ENCODE measurements at regions not wholly inside any gene's neighbourhood (a gene's known extent, or its start where the extent isn't known, plus 50 kb on each side); places are given as distances from the start of the nearest gene placed in this dataset.

DNA sequence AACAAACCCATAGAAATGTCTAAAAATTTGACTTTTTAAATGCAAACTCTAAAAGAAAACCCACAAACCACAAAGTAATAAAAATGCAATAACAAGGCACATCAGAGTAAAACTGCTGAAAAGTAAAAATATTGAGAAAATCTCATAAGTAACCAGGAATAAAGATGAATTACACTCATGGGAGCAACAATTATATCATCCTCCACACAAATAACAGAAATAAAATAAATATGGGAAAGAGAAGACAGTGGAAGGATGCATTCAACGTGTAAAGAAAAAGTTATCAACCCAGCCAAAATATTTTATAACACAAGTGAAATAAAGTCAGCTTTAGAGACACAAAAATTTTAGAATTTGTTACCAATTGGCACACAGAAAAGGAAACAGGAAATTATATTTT is 1420.2 kb downstream of the PCDH18 start:
- ChIA-PET CTCF (no interaction called here), POLR2A (no interaction called here)
- no peak overlapping the region for H3K9ac ChIP-seq (ENCODE audit: low read length)
- TF ChIP-seq EZH2 (IDR thresholded peaks at IDR 0.05; ENCODE audit: borderline replicate concordance, insufficient read depth, low read depth, low read length, poor library complexity, severe bottlenecking): no peak
- TF ChIP-seq, protein P1, sequence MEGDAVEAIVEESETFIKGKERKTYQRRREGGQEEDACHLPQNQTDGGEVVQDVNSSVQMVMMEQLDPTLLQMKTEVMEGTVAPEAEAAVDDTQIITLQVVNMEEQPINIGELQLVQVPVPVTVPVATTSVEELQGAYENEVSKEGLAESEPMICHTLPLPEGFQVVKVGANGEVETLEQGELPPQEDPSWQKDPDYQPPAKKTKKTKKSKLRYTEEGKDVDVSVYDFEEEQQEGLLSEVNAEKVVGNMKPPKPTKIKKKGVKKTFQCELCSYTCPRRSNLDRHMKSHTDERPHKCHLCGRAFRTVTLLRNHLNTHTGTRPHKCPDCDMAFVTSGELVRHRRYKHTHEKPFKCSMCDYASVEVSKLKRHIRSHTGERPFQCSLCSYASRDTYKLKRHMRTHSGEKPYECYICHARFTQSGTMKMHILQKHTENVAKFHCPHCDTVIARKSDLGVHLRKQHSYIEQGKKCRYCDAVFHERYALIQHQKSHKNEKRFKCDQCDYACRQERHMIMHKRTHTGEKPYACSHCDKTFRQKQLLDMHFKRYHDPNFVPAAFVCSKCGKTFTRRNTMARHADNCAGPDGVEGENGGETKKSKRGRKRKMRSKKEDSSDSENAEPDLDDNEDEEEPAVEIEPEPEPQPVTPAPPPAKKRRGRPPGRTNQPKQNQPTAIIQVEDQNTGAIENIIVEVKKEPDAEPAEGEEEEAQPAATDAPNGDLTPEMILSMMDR (IDR thresholded peaks at IDR 0.05): no peak
- H3K4me3 ChIP-seq (ENCODE audit: control extremely low read depth in 1 of 5, extremely low read depth in 1 of 5, insufficient read depth in 1 of 5, low read depth in 2 of 5, low read length in 4 of 5): no peak overlapping the region
- Mint-ChIP-seq H3K4me1 (no peaks in the 10 kb centered on the region), H3K27ac (no peak overlapping the region), H3K9me3 (ENCODE audit: insufficient read depth) (no peaks in the 10 kb centered on the region), H3K27me3 (no peaks in the 10 kb centered on the region), H3K4me3 (no peak overlapping the region)
- no peaks in the 10 kb centered on the region for H3K36me3 ChIP-seq (replicated peaks in 1 of 2; ENCODE audit: control extremely low read depth in 1 of 2, control insufficient read depth in 1 of 2, extremely low read depth in 1 of 2, insufficient read depth in 2 of 2, low read length in 1 of 2)
- no peak overlapping the region for H2AFZ ChIP-seq (ENCODE audit: insufficient read depth, low read depth, low read length, poor library complexity, severe bottlenecking)
- intact Hi-C loops (cut with micrococcal nuclease): no loop called here
- no peak overlapping the region for H3K27ac ChIP-seq (ENCODE audit: low read length in 2 of 2)
- DNase-seq (no peak), ATAC-seq (ENCODE audit: low read depth) (no peak)
- WGBS (ENCODE audit: insufficient coverage): no CpG with 5 or more reads among the region's 1 CpG
- no peaks in the 10 kb centered on the region for H3K27me3 ChIP-seq (replicated peaks in 1 of 4; ENCODE audit: control extremely low read depth in 1 of 4, control insufficient read depth in 3 of 4, insufficient read depth in 4 of 4, low read length in 3 of 4)
- no peak overlapping the region for H3K4me2 ChIP-seq (replicated peaks; ENCODE audit: low read depth, low read length, poor library complexity, severe bottlenecking)
- H3K79me2 ChIP-seq (ENCODE audit: control insufficient read depth, insufficient read depth, low read length): no peaks in the 10 kb centered on the region
- H3K4me1 ChIP-seq (ENCODE audit: control insufficient read depth in 2 of 2, insufficient read depth in 2 of 2, low read length in 2 of 2): no peaks in the 10 kb centered on the region
- no peaks in the 10 kb centered on the region for H3K9me3 ChIP-seq (ENCODE audit: control extremely low read depth in 1 of 3, control insufficient read depth in 2 of 3, insufficient read depth in 1 of 3, low read length in 2 of 3)
- no peaks in the 10 kb centered on the region for H4K20me1 ChIP-seq (ENCODE audit: control insufficient read depth, insufficient read depth, low read length, poor library complexity, severe bottlenecking)

DNA sequence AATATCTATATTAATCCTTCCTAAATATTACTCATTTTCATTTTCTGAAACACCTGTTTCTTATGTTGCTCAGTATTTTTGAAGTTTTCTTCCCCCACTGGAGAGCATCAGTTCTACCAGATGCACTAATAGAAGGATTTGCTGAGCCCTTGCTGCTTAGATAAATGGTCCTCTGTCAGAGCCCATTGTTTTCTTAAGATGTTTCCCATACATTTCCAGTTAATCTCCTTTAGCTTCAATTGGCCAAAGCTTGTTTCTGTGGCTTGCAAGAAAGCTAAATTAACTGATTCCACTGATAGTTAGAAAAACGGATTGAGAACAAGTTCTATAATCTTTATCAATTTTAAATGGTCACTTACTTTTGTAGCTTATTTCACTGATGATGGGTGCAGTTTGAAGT is 1425.5 kb downstream of the PCDH18 start:
- Histone ChIP-seq H3K4me3 (ENCODE audit: control extremely low read depth in 1 of 5, extremely low read depth in 1 of 5, insufficient read depth in 1 of 5, low read depth in 2 of 5, low read length in 4 of 5) (no peak overlapping the region), H3K9ac (ENCODE audit: low read length) (no peak overlapping the region), H3K79me2 (ENCODE audit: control insufficient read depth, insufficient read depth, low read length) (no peaks in the 10 kb centered on the region), H3K36me3 (replicated peaks in 1 of 2; ENCODE audit: control extremely low read depth in 1 of 2, control insufficient read depth in 1 of 2, extremely low read depth in 1 of 2, insufficient read depth in 2 of 2, low read length in 1 of 2) (no peaks in the 10 kb centered on the region), H3K4me1 (ENCODE audit: control insufficient read depth in 2 of 2, insufficient read depth in 2 of 2, low read length in 2 of 2) (no peaks in the 10 kb centered on the region), H4K20me1 (ENCODE audit: control insufficient read depth, insufficient read depth, low read length, poor library complexity, severe bottlenecking) (no peaks in the 10 kb centered on the region), H3K27ac (ENCODE audit: low read length in 2 of 2) (no peak overlapping the region), H3K9me3 (ENCODE audit: control extremely low read depth in 1 of 3, control insufficient read depth in 2 of 3, insufficient read depth in 1 of 3, low read length in 2 of 3) (no peaks in the 10 kb centered on the region), H3K27me3 (replicated peaks in 1 of 4; ENCODE audit: control extremely low read depth in 1 of 4, control insufficient read depth in 3 of 4, insufficient read depth in 4 of 4, low read length in 3 of 4) (no peaks in the 10 kb centered on the region), H3K4me2 (replicated peaks; ENCODE audit: low read depth, low read length, poor library complexity, severe bottlenecking) (no peak overlapping the region), H2AFZ (ENCODE audit: insufficient read depth, low read depth, low read length, poor library complexity, severe bottlenecking) (no peak overlapping the region)
- ChIA-PET POLR2A (no interaction called here), CTCF (no interaction called here)
- no peaks in the 10 kb centered on the region for H3K4me1 Mint-ChIP-seq
- no CpG with 5 or more reads among the region's 1 CpG for WGBS (ENCODE audit: insufficient coverage)
- DNase-seq: no peak
- TF ChIP-seq, protein P1 (IDR thresholded peaks at IDR 0.05): no peak
- TF ChIP-seq EZH2 (IDR thresholded peaks at IDR 0.05; ENCODE audit: borderline replicate concordance, insufficient read depth, low read depth, low read length, poor library complexity, severe bottlenecking): no peak
- intact Hi-C loops (cut with micrococcal nuclease): no loop called here
- no peaks in the 10 kb centered on the region for H3K27me3 Mint-ChIP-seq
- no peak for ATAC-seq (ENCODE audit: low read depth)
- H3K27ac Mint-ChIP-seq: no peak overlapping the region
- H3K4me3 Mint-ChIP-seq: no peak overlapping the region
- H3K9me3 Mint-ChIP-seq (ENCODE audit: insufficient read depth): no peaks in the 10 kb centered on the region
